Keratinocyte (primary cell): ENCODE measurements at regions not wholly inside any gene's neighbourhood (a gene's known extent, or its start where the extent isn't known, plus 50 kb on each side); places are given as distances from the start of the nearest gene placed in this dataset.

Source experiments
- DNase-seq: peaks from one replicate; pipeline ENCODE4 v3.0.0-alpha.2; 2011; ENCODE audit warnings: low read depth, missing footprints, low spot score
- FAIRE-seq: peaks from 2 replicates; lab custom pipeline; 2011; peaks lifted over from hg19 to GRCh38; lab: Jason Lieb, UNC
- H2AFZ ChIP-seq: 2 replicates; pipeline ENCODE4 v1.6.0; 2012; ENCODE audit warnings: low read length, control low read depth, inconsistent platforms; ENCODE audit not compliant: control insufficient read depth
- H3K27ac ChIP-seq: 2 replicates; pipeline ENCODE4 v1.5.1; 2011; ENCODE audit warnings: low read length; ENCODE audit not compliant: control insufficient read depth, insufficient read depth
- H3K27me3 ChIP-seq: 3 replicates; pipeline ENCODE4 v1.6.0; 2011; ENCODE audit warnings: low read length; ENCODE audit not compliant: control insufficient read depth, insufficient read depth; ENCODE audit errors: extremely low read depth
- H3K36me3 ChIP-seq, 2 experiments: 2 replicates in 1 of 2; 3 replicates in 1 of 2; pipeline ENCODE4 v1.5.1; 2011; ENCODE audit warnings: low read length in 2 of 2, mild to moderate bottlenecking in 1 of 2; ENCODE audit not compliant: control insufficient read depth in 2 of 2, insufficient read depth in 2 of 2; ENCODE audit errors: extremely low read depth in 1 of 2
- H3K4me1 ChIP-seq: 3 replicates; pipeline ENCODE4 v1.5.1; 2011; ENCODE audit warnings: low read length; ENCODE audit not compliant: control insufficient read depth, insufficient read depth; ENCODE audit errors: extremely low read depth
- H3K4me2 ChIP-seq: 3 replicates; pipeline ENCODE4 v1.6.0; 2011; ENCODE audit warnings: low read depth, low read length; ENCODE audit not compliant: control insufficient read depth, insufficient read depth; ENCODE audit errors: extremely low read depth
- H3K4me3 ChIP-seq, 3 experiments: fragments of 200-600 bp in 1 of 3; sonication (generic) in 1 of 3; 2 replicates in 2 of 3; 3 replicates in 1 of 3; pipeline ENCODE4 v1.5.1; 2011 to 2016; ENCODE audit warnings: low read length in 3 of 3, mild to moderate bottlenecking in 3 of 3, control low read depth in 2 of 3, inconsistent platforms in 1 of 3, low read depth in 1 of 3, mixed read lengths in 1 of 3, mixed run types in 1 of 3, moderate library complexity in 1 of 3; ENCODE audit not compliant: control insufficient read depth in 2 of 3, insufficient read depth in 2 of 3; ENCODE audit errors: extremely low read depth in 1 of 3
- H3K79me2 ChIP-seq: 2 replicates; pipeline ENCODE4 v1.6.0; 2012; ENCODE audit warnings: low read length; ENCODE audit not compliant: control insufficient read depth, insufficient read depth
- H3K9ac ChIP-seq: 3 replicates; pipeline ENCODE4 v1.6.0; 2011; ENCODE audit warnings: low read length; ENCODE audit not compliant: control insufficient read depth, insufficient read depth; ENCODE audit errors: extremely low read depth
- H3K9me1 ChIP-seq: 3 replicates; pipeline ENCODE4 v1.6.0; 2011; ENCODE audit warnings: low read length; ENCODE audit not compliant: control insufficient read depth, insufficient read depth; ENCODE audit errors: extremely low read depth
- H3K9me3 ChIP-seq: 2 replicates; pipeline ENCODE4 v1.5.1; 2012; ENCODE audit warnings: low read depth, low read length; ENCODE audit not compliant: control insufficient read depth
- H4K20me1 ChIP-seq: 3 replicates; pipeline ENCODE4 v1.6.0; 2011; ENCODE audit warnings: low read length; ENCODE audit not compliant: control insufficient read depth, insufficient read depth; ENCODE audit errors: extremely low read depth
- CTCF ChIP-seq, 3 experiments: IDR thresholded peaks in 1 of 3; conservative IDR thresholded peaks in 1 of 3; optimal IDR thresholded peaks in 1 of 3; 2 replicates in 2 of 3; 3 replicates in 1 of 3; pipeline versions ENCODE3 to v1.5.1; 2011; ENCODE audit warnings: low read length in 3 of 3, mild to moderate bottlenecking in 3 of 3, moderate library complexity in 2 of 3, control low read depth in 1 of 3, inconsistent platforms in 1 of 3; ENCODE audit not compliant: insufficient read depth in 2 of 3; ENCODE audit errors: extremely low read depth in 1 of 3
- EZH2 ChIP-seq: IDR thresholded peaks from one replicate; pipeline ENCODE4 v1.6.1; 2012; ENCODE audit warnings: inconsistent platforms, mild to moderate bottlenecking, low read length, moderate library complexity
- dilution Hi-C: fragments of 300-500 bp; cut with MboI; formaldehyde crosslinking; loops from one replicate; pipeline ENCODE4 v1.7.0; 2020; ENCODE audit warnings: low sequenced_read_pairs; ENCODE audit not compliant: extremely low pct_ligation_motif_present

DNA sequence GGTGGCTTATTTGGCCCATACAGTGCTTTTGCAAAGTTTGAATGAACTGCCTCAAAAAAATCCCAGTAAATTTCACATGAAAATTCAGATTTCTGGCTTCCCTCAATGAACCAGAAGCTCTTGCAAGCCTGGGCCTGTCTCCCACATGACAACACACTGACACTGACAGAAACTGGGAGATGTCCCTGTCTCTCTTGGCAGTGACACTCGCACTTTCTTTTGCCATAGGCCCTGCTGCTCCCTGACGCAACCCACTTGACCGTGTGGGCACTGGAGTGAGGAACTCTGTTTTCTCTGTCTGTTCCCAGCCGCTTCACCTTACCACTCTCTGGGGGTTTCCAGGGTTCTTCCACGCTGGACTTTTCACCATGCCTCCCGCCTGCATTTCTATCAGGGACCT is 524.5 kb downstream of the SHQ1 start:
- Histone ChIP-seq H3K36me3 (no peaks in the 10 kb centered on the region), H3K27me3 (peaks cover 1% of the 10 kb centered on the region), H3K27ac (no peak overlapping the region), H3K9me1 (no peaks in the 10 kb centered on the region), H3K4me3 (no peak overlapping the region), H4K20me1 (no peaks in the 10 kb centered on the region), H3K9me3 (no peaks in the 10 kb centered on the region), H3K9ac (no peak overlapping the region), H3K4me1 (peaks cover 12% of the 10 kb centered on the region), H2AFZ (no peak overlapping the region), H3K79me2 (no peaks in the 10 kb centered on the region), H3K4me2 (no peak overlapping the region)
- no peak for DNase-seq
- dilution Hi-C loops, result no loop called here
- FAIRE-seq, result no peak
- TF ChIP-seq EZH2, result no peak
- no peak for TF ChIP-seq CTCF (optimal IDR thresholded peaks at IDR 0.05 in 1 of 3, IDR thresholded peaks at IDR 0.05 in 1 of 3, conservative IDR thresholded peaks at IDR 0.05 in 1 of 3; ENCODE audit: extremely low read depth in 1 of 3, insufficient read depth in 2 of 3, low read length in 3 of 3)

DNA sequence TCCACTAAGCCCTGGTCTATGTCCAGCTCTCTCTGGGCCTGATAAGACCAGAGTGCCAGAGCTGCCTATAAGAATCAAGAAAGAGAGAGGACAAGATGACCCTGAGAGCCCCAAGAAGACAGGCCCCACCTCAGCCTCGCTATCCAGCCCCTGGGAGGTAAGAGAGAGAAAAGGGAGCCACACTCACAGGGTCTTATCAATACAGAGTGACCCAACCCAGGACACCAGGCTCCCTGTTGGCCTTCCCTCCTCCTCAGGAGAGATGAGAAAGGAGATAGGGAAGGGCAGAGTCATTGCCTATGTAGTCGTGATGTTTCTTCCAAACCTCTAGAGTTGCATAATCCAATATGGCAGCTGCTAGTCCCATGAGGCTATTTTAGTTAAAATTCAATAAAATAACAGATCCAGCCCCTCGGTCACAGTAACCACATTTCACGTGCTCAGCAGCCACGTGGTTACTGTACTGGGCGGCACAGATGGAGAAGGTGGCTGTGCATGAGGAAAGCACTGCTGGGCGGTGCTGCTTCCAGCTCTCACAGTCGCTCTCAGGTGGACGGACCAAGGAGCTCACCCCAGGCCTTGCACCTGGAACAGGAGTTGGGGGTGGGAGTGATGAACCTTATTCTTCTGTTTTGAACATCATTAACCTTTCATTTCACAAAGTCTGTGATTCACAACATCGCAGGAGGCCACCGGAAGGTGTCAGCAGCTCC is 525.8 kb downstream of the SHQ1 start:
- H3K4me3 ChIP-seq, result no peak overlapping the region
- H3K9me3 ChIP-seq, result no peaks in the 10 kb centered on the region
- H3K4me1 ChIP-seq, result peaks cover 12% of the 10 kb centered on the region
- H3K9me1 ChIP-seq, result no peaks in the 10 kb centered on the region
- TF ChIP-seq EZH2 (no peak), CTCF (optimal IDR thresholded peaks at IDR 0.05 in 1 of 3, IDR thresholded peaks at IDR 0.05 in 1 of 3, conservative IDR thresholded peaks at IDR 0.05 in 1 of 3; ENCODE audit: extremely low read depth in 1 of 3, insufficient read depth in 2 of 3, low read length in 3 of 3) (no peak)
- H3K79me2 ChIP-seq, result no peaks in the 10 kb centered on the region
- H2AFZ ChIP-seq, result no peak overlapping the region
- no peak overlapping the region for H3K4me2 ChIP-seq
- no peaks in the 10 kb centered on the region for H3K27me3 ChIP-seq
- no peaks in the 10 kb centered on the region for H3K36me3 ChIP-seq
- DNase-seq (no peak), FAIRE-seq (no peak)
- dilution Hi-C loops, result no loop called here
- no peak overlapping the region for H3K27ac ChIP-seq
- H4K20me1 ChIP-seq, result no peaks in the 10 kb centered on the region
- no peak overlapping the region for H3K9ac ChIP-seq
